ENCODE measurements at regions not wholly inside any gene's neighbourhood (a gene's known extent, or its start where the extent isn't known, plus 50 kb on each side); places are given as distances from the start of the nearest gene placed in this dataset.

GRCh38 chr4:3703677-3704521 lies 62.3 kb upstream of the ADRA2C start:
- DNase-seq = no peak

GRCh38 chr4:3703343-3703676 lies 62.9 kb upstream of the ADRA2C start:
- DNase-seq = no peak

- DNase-seq = no peak
These were observed 63.5 kb upstream of the ADRA2C start for GRCh38 chr4:3702561-3703221.

GRCh38 chr4:3701736-3702560 lies 64.2 kb upstream of the ADRA2C start:
- DNase-seq = no peak

DNA sequence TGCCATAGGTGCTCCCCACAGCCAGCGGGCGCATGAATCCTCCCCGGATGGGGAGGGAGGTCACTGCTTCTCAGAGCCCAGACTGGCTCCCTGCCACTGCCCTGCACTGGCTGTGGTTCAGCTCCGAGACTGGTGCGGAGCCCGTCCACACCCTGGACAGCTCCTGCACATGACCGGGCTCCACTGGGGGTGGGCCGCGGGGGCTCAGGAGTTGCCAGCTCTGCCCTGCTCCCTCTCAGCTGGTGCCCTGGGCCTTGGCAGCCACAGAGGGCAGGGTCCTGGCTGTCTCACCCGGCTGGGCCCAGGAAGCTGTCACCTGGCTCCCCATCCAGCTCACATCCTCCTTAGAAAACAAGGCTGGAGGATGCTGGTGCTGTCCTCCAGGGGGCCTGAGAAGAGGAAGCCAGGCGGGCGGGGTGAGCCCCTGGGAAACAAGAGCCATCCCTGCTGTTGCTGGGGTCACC lies 64.9 kb upstream of the ADRA2C start:
- no peak for DNase-seq

- DNase-seq = no peak
These were observed 65.4 kb upstream of the ADRA2C start for GRCh38 chr4:3700736-3701135.

DNA sequence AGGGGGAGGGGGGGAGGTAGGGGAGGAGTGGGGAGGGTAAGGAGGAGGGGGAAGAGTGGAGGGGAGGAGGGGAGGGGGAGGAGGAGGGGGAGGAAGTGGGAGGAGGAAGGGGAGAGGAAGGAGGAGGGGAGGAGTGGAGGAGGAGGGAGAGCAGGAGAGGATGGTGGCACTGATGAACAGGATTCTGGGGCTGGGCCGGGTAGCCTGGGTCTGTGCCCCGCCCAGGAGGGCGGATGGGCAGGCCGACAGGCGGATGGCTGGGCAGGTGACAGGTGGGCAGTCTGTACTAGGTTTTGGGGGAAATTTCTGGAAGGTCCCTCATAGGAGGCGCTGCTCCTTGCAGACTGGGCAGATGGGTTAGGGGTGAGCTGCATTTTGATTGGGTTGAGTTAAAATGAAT lies 66.0 kb upstream of the ADRA2C start:
- no peak for DNase-seq

GRCh38 chr4:3699678-3700077 lies 66.5 kb upstream of the ADRA2C start:
- DNase-seq = no peak

DNA sequence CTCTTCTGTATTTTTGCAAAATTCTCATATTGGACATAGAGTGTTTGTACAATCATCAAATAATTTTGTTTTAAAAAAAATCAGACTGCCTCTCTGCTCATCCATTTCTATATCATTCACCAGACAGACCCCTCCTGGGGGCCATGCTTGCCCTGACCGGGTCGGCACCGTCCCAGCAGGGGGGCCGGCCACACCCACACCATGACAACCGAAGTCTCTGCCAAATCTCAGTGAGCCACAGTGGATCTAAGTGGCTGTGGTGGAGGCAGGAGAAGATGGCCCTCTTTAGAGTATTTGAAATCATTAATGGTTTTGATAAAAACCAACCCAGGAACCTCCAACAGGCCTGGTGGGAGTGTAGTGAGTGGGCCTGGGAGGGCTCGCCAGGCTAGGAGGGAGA lies 66.9 kb upstream of the ADRA2C start:
- DNase-seq = no peak

GRCh38 chr4:3697033-3697432 lies 69.2 kb upstream of the ADRA2C start:
- DNase-seq = no peak

DNA sequence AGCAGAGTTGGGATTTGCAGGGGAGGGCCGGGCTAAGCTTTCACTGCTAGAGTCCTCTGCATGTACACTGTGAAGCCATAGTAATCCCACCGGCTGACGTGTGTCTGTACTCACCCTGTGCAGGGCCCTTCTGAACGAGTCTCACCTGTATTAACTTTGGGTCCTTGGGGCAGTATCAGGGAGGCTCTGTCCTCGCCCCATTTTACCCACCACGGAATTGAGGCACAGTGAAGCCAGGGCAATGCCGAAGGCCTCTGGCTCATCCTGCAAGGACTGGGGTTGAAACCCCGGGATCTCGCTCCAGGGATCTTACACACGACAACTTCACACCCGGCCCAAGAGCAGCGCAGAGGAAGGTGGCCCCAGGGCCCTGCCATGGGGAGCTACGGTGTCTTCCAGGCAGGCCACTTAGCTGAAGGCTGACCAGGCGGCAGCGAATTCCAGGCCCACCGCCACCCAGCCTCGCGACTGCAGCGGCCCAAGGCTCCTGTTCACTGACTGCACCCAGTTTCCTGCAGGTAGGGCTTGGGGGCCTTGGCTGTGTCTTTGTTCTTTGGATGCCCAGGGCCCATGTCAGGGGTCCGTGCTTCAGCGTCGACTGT lies 75.5 kb upstream of the ADRA2C start:
- no peak for DNase-seq

DNA sequence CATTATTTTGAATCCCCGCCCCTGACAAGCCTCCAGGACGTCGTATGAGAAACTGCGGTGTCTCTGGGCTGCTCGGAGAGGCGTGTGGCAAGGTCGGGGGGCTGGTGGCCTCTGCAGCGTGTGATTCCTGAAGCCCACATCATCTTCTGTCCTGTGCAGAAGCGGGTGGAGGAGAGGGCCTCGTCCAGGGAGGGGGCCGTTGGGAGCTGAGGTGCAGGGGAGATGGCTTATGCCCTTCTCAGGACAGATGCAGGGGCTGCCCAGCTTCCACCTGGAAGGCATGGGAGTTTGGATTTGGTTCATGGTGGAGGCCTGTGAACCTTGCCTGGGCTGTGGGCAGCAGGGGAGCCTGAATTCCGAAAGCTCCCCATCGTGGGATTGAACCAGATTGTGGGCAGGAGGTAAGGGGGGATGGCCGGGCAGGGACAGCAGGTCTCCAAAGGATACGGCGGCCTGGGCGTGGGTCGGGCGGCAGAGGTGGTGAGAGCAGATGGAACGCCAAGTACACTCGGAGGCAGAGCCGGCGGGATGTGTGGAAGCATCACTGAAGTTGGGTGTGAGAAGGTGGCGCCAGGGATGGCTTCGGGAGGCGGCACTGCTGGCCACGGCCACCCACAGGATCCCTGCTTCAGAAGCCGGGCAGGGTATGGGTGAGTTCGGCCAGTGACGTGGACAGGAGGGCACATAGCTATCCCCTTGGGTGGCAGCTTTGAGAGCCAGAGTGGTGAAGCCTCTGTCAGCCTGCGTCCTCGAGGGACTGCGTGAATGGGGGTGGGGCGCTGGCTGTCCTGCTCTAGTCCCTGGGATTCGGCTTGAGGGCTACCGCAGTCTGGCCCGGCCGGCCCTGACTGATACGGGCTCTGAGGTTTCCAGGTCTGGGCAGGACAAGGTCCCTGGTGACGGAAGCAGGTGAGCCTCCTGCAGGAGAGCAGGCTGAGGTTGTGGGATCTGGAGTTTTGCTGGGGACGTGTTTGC lies 76.3 kb upstream of the ADRA2C start:
- DNase-seq = no peak

- DNase-seq = no peak
These were observed 77.2 kb upstream of the ADRA2C start for GRCh38 chr4:3689006-3689405.

GRCh38 chr4:3688018-3688998 lies 77.9 kb upstream of the ADRA2C start:
- no peak for DNase-seq

GRCh38 chr4:3687538-3687937 lies 78.6 kb upstream of the ADRA2C start:
- DNase-seq = no peak

DNA sequence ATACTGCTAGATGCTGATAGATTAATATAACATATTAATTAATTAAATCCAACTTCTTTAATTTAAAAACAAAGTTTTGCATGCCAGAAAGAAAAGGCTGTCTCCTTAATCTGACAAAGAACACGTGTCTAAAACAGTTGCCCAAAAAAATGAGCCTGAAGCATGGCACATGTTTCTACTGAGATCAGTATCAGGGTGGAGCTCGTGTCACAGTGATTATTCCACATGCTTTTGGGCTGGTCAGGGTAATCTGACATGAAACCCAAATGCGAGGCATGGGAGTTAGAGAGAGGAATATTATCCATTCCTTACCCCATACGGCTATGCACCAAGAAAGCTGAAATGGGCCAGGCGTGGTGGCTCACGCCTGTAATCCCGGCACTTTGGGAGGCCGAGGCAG lies 79.4 kb upstream of the ADRA2C start:
- DNase-seq = no peak

GRCh38 chr4:3685081-3685645 lies 81.0 kb upstream of the ADRA2C start:
- no peak for DNase-seq

DNA sequence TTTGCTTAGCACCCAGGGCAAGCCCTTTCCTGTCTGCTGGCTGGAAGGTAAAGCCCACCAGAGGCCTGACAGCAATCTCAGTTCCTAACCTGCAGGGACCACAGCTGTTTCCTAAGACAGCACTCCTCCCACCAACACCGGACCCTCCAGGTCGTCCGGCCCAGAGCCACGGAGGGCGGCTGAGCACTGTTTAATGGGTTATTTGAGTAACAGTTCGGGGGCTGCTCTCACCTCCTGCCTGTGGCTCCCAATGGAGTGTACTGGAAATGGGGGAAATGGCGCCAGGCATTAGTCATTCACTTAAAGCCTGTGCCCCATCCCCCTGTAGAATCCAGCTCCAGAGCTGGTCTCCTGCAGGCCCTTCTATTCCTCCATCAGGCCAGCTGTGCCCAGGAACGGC lies 81.6 kb upstream of the ADRA2C start:
- DNase-seq = no peak

GRCh38 chr4:3683744-3684421 lies 82.3 kb upstream of the ADRA2C start:
- no peak for DNase-seq

All from AML-193 (cell line).